ENCODE measurements at regions not wholly inside any gene's neighbourhood (a gene's known extent, or its start where the extent isn't known, plus 50 kb on each side); places are given as distances from the start of the nearest gene placed in this dataset.
"Not testable (repeated sequence)": the region's sequence is repeated elsewhere in the genome, so short reads cannot be mapped to it uniquely, and the experiment has no call there.

DNA sequence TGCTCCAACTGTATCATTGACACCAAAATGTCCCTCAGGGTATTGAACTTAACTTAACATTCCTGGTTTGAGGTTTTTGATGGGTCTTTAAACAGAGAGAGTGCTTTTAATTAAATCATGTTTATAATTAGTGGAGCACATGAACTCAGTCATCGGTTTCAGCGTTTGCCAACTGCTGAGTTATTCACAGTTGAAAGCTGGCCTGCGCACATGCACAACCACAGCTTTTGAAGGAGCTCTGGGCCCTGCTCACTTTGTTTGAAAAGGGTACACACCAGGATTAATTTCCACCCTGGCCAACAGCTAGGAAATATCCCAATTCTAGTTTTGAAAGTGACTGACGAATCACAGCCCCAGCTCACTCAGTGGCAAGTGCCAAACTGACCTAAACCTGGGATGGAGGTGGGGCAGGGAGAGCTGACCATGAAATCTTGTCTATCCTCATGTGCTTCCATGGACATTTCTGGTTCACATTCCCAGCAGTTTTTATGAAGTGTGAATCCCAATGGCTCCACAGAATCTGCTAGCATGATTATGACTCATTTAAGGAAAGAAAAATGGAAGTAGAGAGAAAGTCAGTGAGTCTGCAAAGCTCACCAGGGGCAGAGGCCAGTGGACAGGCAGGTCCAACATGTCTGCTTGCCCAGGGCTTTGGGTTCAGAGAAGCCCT is 247.8 kb downstream of the FNDC1 start:
- Histone ChIP-seq H3K27me3 (ENCODE audit: control insufficient read depth in 3 of 3, insufficient read depth in 3 of 3, low read length in 2 of 3) (no peaks in the 10 kb centered on the region), H3K9ac (ENCODE audit: insufficient read depth in 1 of 2, low read length in 2 of 2) (no peak overlapping the region), H3K27ac (ENCODE audit: low read depth in 1 of 2, low read length in 1 of 2) (no peak overlapping the region), H3K4me1 (ENCODE audit: control insufficient read depth in 5 of 5, insufficient read depth in 5 of 5, low read length in 5 of 5) (no peaks in the 10 kb centered on the region), H3K4me3 (no peak overlapping the region), H3K36me3 (ENCODE audit: control insufficient read depth in 4 of 4, insufficient read depth in 4 of 4, low read length in 4 of 4) (no peaks in the 10 kb centered on the region), H3K9me3 (ENCODE audit: control insufficient read depth in 4 of 4, insufficient read depth in 3 of 4, low read length in 3 of 4) (peaks cover 0 to 10% (median 0%) of the 10 kb centered on the region in 4 donors)
- no peak for ATAC-seq (ENCODE audit: insufficient read depth, low FRiP score)
- TF ChIP-seq, protein P1, sequence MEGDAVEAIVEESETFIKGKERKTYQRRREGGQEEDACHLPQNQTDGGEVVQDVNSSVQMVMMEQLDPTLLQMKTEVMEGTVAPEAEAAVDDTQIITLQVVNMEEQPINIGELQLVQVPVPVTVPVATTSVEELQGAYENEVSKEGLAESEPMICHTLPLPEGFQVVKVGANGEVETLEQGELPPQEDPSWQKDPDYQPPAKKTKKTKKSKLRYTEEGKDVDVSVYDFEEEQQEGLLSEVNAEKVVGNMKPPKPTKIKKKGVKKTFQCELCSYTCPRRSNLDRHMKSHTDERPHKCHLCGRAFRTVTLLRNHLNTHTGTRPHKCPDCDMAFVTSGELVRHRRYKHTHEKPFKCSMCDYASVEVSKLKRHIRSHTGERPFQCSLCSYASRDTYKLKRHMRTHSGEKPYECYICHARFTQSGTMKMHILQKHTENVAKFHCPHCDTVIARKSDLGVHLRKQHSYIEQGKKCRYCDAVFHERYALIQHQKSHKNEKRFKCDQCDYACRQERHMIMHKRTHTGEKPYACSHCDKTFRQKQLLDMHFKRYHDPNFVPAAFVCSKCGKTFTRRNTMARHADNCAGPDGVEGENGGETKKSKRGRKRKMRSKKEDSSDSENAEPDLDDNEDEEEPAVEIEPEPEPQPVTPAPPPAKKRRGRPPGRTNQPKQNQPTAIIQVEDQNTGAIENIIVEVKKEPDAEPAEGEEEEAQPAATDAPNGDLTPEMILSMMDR (IDR thresholded peaks at IDR 0.05; ENCODE audit: control extremely low read depth, extremely low read depth): no peak
- 78 to 93% methylated on average over 4 of the region's 4 CpGs for WGBS, 2 donors
- DNase-seq: no peak

DNA sequence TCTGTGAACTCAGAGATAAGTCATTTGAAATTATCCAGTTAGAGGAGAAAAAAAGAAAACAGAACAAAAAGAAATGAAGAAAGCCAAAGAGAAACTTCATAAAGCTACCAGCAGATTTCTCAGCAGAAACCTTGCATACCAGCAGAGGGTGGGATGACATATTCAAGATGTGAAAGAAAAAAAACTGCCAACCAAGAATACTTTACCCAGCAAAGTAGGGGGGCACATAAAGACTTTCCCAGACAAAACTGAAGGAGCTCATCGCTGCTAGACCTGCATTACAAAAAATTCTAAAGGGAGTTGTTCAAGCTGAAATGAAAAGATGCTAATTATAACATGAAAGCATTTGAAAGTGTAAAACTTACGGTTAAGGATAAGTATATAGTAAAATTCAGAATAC is 246.3 kb downstream of the FNDC1 start:
- WGBS, 2 donors: 62 to 83% methylated on average over 2 of the region's 2 CpGs
- Histone ChIP-seq H3K4me1 (ENCODE audit: control insufficient read depth in 5 of 5, insufficient read depth in 5 of 5, low read length in 5 of 5) (no peaks in the 10 kb centered on the region), H3K36me3 (ENCODE audit: control insufficient read depth in 4 of 4, insufficient read depth in 4 of 4, low read length in 4 of 4) (no peaks in the 10 kb centered on the region), H3K27ac (ENCODE audit: low read depth in 1 of 2, low read length in 1 of 2) (no peak overlapping the region), H3K27me3 (ENCODE audit: control insufficient read depth in 3 of 3, insufficient read depth in 3 of 3, low read length in 2 of 3) (no peaks in the 10 kb centered on the region), H3K4me3 (no peak overlapping the region), H3K9ac (ENCODE audit: insufficient read depth in 1 of 2, low read length in 2 of 2) (no peak overlapping the region), H3K9me3 (ENCODE audit: control insufficient read depth in 4 of 4, insufficient read depth in 3 of 4, low read length in 3 of 4) (peaks cover 0 to 10% (median 0%) of the 10 kb centered on the region in 4 donors)
- DNase-seq: no peak
- TF ChIP-seq, protein P1 (IDR thresholded peaks at IDR 0.05; ENCODE audit: control extremely low read depth, extremely low read depth): no peak
- ATAC-seq (ENCODE audit: insufficient read depth, low FRiP score): no peak

DNA sequence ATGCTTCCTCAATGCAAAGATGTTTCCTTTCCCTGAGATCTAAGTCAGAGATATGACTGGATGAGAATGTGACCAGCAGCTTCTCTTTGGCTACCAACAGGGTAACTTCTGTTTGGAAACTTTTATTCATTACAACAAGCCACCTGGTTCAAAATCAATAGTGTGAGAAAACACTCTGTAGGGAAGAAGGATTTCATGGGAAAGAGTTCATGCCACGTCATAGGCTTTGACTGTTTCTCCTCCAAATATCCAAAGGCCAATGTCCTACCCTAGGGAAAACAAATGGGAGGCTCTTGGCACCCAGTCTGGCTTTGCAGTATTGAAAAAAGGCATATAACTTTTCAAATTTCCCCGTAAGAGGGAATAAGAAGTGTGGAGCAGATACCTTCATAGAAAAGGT is 245.5 kb downstream of the FNDC1 start:
- TF ChIP-seq, protein P1 (IDR thresholded peaks at IDR 0.05; ENCODE audit: control extremely low read depth, extremely low read depth): no peak
- ATAC-seq (ENCODE audit: insufficient read depth, low FRiP score): no peak
- Histone ChIP-seq H3K4me3 (no peak overlapping the region), H3K36me3 (ENCODE audit: control insufficient read depth in 4 of 4, insufficient read depth in 4 of 4, low read length in 4 of 4) (no peaks in the 10 kb centered on the region), H3K9me3 (ENCODE audit: control insufficient read depth in 4 of 4, insufficient read depth in 3 of 4, low read length in 3 of 4) (peaks cover 0 to 10% (median 0%) of the 10 kb centered on the region in 4 donors), H3K9ac (ENCODE audit: insufficient read depth in 1 of 2, low read length in 2 of 2) (no peak overlapping the region), H3K27me3 (ENCODE audit: control insufficient read depth in 3 of 3, insufficient read depth in 3 of 3, low read length in 2 of 3) (no peaks in the 10 kb centered on the region), H3K27ac (ENCODE audit: low read depth in 1 of 2, low read length in 1 of 2) (no peak overlapping the region), H3K4me1 (ENCODE audit: control insufficient read depth in 5 of 5, insufficient read depth in 5 of 5, low read length in 5 of 5) (no peaks in the 10 kb centered on the region)
- DNase-seq: no peak
- WGBS, 2 donors: 71 to 81% methylated on average over 2 of the region's 2 CpGs

DNA sequence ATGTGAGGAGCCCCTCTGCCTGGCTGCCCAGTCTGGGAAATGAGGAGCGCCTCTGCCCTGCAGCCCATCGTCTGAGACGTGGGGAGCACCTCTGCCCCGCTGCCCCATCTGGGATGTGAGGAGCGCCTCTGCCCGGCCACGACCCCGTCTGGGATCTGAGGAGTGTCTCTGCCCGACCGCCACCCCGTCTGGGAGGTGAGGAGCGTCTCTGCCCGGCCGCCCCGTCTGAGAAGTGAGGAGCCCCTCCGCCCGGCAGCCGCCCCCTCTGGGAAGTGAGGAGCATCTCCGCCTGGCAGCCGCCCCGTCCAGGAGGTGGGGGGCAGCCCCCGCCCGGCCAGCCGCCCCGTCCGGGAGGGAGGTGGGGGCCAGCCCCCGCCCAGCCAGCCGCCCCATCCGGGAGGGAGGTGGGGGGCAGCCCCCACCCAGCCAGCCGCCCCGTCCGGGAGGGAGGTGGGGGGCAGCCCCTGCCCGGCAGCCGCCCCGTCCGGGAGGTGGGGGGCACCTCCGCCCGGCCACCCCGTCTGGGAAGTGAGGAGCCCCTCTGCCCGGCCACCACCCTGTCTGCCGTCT is 238.1 kb downstream of the FNDC1 start:
- WGBS, 2 donors: 90 to 95% methylated on average over 26 to 41 of the region's 41 CpGs
- not testable (repeated sequence) for DNase-seq; H3K9me3 ChIP-seq (ENCODE audit: control insufficient read depth in 4 of 4, insufficient read depth in 3 of 4, low read length in 3 of 4); H3K36me3 ChIP-seq (ENCODE audit: control insufficient read depth in 4 of 4, insufficient read depth in 4 of 4, low read length in 4 of 4); H3K27me3 ChIP-seq (ENCODE audit: control insufficient read depth in 3 of 3, insufficient read depth in 3 of 3, low read length in 2 of 3); H3K4me3 ChIP-seq; H3K27ac ChIP-seq (ENCODE audit: low read depth in 1 of 2, low read length in 1 of 2); H3K9ac ChIP-seq (ENCODE audit: insufficient read depth in 1 of 2, low read length in 2 of 2); ATAC-seq (ENCODE audit: insufficient read depth, low FRiP score); H3K4me1 ChIP-seq (ENCODE audit: control insufficient read depth in 5 of 5, insufficient read depth in 5 of 5, low read length in 5 of 5)

All from lung (tissue), 11 donors.